ENCODE measurements at regions not wholly inside any gene's neighbourhood (a gene's known extent, or its start where the extent isn't known, plus 50 kb on each side); places are given as distances from the start of the nearest gene placed in this dataset.

- TF ChIP-seq CTCF (IDR thresholded peaks at IDR 0.05), result no peak
- TF ChIP-seq POLR2A (IDR thresholded peaks at IDR 0.05), result no peak
These were observed 199.0 kb upstream of the NUDT6 start for GRCh38 chr4:123121241-123121907.
